HG03342 (cell line): ENCODE measurements at regions not wholly inside any gene's neighbourhood (a gene's known extent, or its start where the extent isn't known, plus 50 kb on each side); places are given as distances from the start of the nearest gene placed in this dataset.

ENCODE experiments used
- ATAC-seq: cut with Tn5 transposase; IDR thresholded peaks from one replicate; pipeline ENCODE4 v1.9.1; 2021; ENCODE audit warnings: mild to moderate bottlenecking, moderate library complexity; ENCODE audit not compliant: unreplicated experiment

DNA sequence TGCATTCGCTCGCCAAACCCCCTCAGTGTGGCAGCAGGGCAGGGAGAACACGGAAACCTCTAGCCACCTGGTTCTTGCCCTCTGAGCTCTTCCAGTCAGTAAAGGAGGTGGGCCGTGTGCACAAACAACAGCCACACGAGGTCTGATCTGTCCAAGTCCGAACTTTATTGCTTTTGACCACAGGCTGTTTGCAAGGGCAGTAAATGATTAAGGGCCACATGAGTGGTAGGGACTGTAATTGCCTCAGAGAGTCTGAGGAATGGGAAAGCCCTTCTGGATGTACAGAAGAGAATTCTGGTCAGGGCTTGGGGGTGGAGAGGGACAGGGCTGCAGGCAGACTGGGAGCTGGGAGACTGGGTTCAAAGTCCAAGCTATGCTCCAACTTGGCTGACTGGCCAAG, 75.7 kb upstream of the LHX1 start:
- no peak for ATAC-seq

DNA sequence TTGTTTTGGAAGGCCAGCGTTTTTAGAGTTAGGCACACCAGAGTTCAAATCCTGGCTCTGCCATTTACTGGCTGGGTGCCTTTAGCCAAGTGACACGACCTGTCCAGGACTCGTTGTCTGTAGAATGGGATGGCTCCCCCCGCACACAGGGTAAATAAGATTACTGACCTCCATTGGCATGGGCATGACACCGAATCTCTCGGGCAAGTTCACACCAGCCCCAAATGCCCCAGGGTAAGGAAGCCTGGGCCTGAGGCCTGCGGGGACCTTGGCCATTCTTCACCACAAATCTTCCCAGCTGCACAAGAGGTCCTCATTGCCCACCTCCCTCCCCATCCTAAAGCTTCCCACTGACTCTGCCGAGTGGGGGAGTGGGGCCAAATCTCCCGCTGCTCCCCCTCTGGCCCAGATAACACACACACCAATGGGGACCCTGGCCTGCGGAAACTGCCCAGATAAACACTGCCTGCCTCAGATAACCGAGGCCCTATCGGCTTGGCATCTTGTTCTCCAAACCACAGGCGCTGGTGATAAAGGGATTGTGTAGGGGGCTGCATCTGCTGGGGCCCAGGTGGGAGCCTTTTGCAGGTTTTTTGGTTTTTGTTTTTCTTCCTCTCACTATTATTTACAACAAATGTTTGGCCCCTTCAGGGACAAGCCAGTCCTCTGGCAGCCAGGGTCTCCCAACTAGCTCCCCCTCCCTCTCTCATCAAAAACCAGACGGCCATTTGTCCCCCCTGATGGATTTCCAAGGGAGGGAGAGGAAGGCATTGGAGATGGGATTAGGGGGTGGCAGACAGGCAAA, 75.0 kb upstream of the LHX1 start:
- ATAC-seq, result no peak

DNA sequence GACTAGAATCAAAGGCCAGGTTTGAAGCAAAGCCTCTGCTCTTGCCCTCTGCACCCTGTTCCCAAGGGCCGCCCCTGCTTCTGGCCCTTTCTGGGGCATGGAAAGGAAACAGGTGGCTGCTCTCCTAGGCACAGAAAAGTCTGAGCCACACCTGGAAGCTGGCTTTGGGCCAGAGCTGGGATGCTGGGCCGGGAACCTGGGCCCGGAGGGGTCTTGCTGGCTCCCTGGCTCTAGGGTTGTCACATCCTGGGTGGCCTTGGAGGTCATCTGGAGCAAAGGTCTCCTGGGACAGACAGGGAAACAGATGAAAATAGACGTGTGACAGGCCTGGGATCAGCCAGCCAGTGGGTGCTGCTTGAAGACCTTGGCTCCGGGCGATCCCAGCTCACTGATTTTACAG, 74.1 kb upstream of the LHX1 start:
- no peak for ATAC-seq

DNA sequence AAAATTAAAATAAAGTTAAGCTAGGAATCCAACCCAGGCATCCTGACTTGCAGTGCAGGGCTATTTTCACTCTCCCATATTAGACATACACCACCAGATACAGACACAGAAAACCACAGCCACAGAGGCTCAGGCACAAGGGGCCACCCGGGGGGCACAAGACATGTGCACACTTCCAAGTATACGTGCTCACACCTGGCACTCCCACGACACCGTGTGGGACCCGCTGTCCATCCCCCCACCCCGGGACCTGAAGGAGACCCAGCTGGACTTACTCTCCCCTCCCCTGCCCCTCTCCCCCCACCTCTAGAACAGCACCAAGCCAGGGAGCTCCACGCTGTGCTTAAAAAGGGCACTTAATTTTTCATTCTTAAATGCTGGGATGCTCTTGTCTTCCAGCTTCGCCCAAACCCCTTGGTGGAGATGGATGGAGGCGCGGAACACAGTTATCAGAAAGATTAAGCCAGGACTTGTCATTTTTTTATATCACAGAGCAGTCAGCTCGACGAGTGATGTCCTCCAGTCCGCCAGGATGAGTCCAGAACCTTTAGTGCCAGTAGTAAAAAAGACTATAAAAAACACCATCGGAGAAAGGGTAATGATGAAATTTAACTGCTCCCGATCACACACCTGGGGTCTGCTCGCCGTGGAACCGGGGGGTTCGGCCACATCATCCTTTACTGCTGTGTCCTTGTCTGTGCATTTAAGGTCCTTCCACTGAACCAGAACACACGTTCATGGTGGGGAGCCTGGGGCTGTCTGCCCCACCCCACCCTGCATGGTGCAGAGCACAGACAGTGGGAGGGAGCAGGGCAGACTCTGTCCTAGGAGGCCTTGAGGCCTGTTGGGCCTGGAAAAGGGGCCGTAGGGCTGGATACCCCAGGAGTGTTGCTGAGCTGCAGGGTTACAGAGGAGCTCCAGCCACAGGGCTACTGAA, 73.3 kb upstream of the LHX1 start:
- ATAC-seq, result no peak

DNA sequence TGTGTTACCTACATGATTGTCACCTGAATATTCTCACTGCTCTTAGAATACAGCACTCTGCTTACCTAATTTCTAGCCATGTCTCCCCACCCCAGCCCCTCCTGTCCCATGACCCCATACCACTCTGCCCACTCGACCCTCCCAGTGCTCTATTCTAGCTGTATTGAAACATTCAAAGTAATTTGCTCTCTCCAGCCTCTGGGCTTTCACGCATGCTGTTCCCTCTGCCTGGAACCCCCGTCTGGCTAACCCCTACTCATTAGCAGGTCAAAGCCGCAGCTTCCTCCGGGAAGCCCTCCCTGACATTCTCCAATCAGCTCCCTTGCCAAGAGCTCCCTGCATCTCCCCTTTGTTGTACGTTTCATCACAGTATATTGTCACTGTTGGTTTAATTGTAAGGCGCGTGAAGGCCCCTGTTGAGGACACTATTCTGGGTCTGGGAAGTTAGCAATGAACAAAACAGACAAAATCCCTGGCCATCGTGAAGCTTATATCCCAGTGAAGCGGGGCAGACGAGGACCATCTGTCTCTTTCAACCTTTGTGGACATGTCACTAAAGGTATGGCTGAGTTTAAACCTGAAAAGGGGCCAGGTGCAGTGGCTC, 72.3 kb upstream of the LHX1 start:
- ATAC-seq, result no peak

DNA sequence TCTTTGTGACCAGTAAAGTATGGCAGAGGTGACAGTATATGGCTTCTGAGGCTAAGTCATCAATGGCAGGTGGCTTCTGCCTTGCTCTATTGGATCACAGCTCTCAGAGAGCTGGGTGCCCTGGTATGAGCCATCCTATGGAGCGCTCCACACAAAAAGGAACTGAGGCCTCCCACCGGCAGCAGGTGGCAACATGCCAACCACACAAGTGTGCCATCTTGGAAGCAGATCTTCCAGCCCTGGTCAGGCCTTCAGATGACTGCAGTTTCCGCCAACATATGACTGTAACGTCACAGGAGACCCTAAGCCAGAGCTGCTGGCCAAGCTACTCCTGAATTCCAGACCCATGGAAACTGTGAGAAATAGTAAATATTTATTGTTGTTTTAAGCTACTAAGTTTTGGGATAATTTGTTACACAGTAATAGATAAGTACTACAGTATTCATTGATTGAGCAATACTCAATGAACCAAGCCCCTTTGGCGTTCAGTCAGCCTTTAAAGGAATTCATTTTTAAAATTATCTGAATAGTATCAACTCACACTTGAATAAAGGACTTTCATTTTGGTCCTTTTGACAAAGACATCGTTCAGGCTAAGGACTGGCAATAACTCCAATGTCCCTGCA, 69.4 kb upstream of the LHX1 start:
- no peak for ATAC-seq

DNA sequence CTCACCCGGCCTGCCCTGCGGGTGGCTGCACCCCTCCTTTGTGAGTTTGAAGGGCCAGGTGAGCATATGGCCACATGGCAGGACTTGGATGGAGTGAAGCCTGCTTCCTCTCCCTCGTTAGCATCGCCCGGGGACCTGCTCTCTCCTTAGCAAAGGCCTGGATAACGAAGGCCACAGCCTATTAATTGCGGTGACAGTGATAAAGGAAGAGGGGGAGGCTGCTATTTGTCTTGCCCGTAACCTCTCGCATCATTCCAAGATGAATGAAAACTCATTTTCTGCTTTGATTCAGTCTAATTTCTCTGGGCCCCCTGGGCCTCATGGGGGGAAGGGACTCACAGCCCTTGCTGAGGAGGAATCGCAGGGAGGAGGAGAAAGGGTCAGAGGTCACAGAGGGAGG, 68.5 kb upstream of the LHX1 start:
- ATAC-seq, result no peak

DNA sequence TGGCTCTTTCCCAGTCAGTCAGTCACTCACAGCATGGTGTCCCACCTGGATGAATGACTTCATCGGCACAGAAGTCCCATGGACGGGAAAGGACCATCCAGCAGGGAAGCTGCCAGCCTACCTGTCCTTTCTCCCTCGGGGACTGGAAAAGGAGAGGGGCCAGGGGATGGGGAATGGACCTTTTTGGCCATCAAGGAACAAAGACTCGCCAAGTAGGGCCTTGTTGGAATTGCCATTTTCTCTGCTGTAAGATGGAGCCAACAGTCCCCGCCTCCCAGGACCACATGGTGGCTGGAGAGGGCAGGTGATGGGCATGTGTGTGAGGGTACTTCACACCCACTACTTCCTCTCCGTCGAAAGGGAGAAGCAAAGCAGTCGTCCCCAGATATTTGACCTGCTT, 67.8 kb upstream of the LHX1 start:
- ATAC-seq, result no peak

DNA sequence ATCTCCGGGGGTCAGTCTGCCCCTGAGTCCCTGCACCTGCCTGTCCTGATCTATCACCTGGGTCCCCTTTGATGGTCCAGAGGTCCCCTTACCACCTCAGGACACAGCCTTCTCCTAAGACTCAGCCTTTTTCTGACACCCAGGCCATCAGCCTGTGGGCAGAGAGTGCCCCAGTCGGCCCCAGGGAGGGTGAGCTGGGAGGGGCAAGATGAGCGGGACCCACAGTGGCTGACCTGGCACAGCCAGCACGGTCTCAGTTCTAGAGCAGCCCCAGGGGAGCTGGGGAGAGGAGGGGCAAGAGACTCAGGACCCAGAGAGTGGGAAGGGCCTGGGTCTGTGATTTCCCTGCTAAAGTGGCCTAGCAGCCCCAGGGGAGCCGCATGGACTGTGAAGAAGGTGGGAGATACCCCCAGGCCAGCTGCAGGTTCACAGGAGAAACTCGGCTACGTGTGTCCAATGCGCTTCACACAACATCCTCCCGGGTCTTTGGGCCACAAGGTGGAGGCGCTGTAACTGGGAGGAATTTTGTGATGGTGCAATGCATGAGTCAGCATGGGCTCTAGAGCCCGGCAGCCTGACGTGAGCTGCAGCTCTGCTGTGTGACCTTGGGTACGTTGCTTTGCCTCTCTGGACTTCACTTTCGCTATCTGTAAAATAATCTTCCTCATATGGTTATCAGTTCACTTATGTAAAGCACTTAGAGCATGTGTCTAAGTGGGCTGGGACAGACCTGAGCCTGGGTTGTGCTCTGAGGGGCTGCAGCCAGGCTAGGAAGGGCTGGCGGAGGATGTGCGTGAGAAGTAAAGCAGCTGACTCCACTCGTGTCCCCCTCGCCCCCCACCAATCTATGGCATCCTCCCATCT, 67.2 kb upstream of the LHX1 start:
- no peak for ATAC-seq

DNA sequence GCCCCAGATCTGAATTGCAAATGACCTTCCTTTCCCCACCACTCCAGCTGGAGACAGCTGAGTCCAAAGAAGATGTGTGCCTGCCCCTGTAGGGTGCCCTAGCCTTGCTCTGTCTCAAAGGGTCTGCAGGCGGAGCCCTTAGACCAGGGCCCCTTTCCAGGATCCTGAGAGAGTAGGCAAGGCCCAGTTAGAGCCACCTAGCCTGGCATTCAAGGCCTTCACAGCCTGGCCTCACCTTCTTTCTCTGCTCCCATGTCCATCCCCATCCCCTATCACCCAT, 66.6 kb upstream of the LHX1 start:
- ATAC-seq, result no peak

DNA sequence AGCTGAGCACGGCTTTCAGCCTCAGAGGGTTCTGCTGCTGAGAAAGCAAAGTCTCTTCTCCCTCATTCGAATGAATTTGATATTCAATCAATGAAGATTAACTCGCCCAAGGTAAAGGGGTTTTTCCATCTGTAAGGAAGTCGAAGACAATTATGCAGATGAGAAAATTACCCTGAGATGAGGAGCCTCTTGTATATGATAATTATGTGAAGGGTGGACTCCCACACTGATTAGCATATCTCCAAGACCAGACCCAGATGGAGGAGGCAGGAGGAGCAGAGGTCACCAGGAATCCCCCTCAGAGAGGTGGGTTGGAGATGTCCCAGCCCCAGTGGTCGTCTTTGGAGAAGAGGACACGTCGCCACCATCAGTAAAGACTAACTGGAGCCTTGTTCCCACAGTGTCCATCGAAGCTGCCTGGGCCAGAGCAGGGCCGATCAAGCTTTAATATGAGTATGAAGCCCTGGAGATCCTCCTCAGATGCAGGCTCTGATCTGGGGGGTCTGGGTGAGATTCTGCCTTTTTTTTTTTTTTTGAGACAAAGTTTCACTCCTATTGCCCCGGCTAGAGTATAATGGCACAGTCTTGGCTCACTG, 61.5 kb upstream of the LHX1 start:
- ATAC-seq, result no peak

DNA sequence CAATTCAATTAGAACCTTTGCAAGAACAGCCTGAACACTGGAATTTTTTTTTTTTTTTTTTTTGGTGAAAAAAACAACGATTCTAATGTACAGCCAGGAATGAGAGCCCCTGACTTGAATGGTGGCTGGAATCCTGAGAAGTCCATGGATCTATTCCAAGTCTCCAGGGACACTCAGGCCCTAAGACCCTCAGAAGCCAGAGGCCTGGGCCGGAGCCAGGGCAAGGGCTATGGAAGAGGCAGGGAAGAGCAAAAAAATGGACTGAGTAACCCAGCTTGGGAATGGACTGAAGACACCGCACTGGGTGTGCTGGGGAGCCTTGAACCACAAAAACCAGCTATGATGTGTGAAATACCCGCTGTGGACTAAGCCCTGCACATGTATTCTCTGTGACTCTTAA, 60.3 kb upstream of the LHX1 start:
- no peak for ATAC-seq

DNA sequence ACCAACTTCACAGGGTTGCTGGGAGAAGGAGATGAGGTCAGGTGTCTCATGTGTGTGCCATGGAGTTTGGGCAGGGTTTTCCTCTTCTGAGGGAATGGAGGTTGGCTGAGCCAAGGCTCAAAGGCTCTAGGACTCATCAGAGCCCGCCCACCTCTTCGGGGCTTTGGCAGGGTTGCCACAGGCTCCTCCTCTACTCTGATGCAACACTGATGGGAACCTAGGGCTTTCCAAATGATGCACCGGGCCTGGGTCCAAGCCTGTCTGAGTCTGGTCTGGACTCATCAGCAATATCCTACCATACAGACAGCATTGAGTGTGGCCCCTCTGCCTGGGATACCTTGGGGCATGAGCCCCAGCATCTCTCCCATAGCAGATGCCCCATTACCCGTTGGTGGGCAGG, 59.5 kb upstream of the LHX1 start:
- ATAC-seq, result no peak

DNA sequence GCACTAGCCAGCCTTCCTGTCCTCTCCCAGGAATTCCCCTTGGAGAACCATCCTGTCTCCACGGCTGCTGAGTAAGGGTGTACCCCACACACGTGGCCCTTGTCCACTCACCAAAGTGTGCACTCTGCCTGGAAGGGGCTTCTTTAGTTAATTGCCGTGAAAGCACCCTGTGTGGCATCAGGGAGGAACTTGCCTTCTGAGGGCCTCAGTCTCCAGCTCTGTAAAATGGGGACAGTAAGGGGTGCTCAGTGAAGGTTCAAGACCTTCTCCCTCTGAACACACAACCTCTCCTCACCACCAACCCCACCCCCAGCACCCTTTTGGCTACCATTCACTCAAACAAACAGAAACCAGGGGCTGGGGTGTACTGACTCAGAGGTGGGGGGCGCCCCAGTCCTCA, 59.1 kb upstream of the LHX1 start:
- no peak for ATAC-seq

DNA sequence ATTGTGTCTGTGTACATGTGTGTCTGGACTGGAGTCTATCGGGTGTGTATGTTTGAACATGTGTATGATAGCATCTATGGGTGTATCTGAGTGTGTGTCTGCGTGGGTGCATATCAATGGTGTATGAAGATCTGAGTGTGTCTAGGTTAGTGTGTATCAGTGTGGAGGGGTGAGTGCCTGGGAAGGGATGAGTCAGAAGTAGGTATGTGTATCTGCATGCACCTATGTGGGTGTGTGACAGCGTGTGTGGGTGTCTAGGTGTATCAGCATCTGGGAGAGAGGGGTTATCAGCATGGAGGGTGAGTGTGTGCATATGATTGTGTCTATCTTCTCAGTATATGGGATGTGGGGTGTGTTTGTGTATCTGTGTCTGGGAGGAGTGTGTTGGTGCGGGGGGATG, 58.2 kb upstream of the LHX1 start:
- no peak for ATAC-seq

DNA sequence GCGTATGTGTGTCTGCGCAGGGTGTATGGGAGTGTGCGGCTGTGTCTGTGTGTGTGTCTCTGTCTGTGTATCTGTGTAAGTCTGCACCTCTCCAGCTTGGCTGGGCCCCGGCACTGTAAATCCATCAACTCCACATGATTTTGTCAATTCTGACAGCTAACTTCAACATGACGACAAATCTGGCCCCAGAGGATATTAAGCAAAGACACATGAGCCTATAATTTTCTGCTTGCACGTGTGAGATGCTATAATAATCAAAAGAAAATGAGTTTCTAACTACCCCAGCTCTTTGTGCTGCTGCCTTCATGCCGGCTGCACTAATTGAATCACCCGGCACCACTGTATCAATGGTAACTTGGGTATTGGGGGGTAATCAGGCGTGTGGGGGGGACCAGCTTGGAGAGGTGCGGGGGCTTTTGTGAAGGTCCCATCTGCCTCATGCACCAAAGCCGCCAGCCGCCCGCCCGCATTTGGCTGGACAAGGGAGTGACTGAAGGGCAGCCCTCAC, 57.6 kb upstream of the LHX1 start:
- ATAC-seq, result no peak

DNA sequence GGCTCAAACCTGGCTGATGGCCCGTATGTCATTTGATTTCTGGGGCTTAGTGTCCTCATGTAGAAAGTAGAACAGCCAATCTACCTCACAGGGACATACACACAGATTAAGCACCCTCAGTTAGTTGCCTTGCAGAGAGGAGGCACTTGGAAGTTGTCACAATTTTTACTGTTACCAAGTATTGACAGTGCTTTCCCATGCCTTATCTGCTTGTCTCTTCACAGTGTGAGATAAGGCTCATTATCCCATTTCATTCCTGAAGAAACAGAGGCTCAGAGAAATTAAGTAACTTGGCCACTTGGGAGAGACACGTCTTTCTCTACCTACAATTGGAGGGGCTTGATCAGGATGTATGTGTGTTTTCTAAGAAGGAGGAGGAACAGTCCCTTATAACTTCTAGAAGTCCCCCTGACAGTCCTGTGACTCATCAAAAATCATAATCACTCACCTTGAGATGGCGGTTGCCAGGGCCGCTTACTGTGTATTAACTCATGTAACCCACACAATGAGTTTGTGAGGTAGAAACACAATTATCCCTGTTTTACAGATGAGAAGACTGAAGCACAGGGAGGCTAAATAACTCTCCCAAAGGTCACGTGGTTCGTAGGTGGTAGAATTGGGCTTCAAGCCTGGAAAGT, 56.9 kb upstream of the LHX1 start:
- ATAC-seq, result no peak

DNA sequence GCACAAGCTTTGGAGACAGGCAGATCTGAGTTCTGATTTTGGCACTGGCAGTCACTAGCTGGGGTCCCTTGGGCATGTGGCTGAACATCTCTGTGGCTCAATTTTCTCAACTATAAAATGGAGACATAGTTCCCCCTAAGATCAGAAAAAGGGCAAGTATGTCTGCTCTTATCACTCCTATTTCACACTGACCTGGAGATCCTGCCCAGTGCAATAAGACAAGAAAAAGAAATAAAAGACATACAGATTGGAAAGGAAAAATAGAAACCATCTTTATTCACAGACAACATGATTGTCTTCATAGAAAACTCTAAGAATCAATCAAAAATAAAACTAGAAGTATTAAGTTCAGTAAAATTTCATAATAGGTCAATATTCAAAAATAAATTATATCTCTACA, 56.0 kb upstream of the LHX1 start:
- ATAC-seq, result no peak

DNA sequence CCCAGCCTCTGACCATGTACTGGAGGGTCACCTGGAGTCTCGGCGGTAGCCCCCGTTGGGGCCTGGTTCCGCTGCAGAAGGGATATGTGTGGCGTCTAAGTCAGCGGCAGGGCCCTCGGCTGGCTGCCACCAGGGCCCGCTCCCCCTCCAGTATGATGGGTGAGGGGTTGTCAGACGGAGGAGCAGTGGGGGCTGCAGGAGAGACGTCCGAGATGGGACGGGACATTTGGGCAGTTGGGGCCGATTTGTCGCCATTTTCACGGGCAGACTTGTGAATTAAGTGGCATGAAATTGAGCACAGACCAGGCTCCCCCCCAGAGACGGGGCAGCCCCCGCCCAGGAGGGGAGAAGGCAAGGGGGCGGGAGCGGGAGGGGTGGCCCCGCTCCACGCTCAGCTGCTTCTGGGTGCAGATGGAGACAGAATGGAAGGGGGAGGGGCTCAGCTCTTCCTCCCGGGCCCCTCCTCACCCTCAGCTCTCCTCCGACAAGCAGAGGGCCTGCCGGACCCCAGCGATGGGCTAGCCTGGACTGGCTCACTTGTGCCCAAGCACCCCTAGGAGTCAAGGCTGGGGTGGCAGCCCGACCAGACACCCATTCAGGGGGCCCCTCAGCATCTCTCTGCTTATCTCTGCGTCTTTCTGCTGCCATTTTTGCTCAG, 52.7 kb upstream of the LHX1 start:
- ATAC-seq, result no peak
